HG03060 (cell line): ENCODE measurements at regions not wholly inside any gene's neighbourhood (a gene's known extent, or its start where the extent isn't known, plus 50 kb on each side); places are given as distances from the start of the nearest gene placed in this dataset.

Experiments used
- ATAC-seq: cut with Tn5 transposase; IDR thresholded peaks from one replicate; pipeline ENCODE4 v1.9.1; 2021; ENCODE audit warnings: low read depth, moderate number of reproducible peaks; ENCODE audit not compliant: unreplicated experiment

DNA sequence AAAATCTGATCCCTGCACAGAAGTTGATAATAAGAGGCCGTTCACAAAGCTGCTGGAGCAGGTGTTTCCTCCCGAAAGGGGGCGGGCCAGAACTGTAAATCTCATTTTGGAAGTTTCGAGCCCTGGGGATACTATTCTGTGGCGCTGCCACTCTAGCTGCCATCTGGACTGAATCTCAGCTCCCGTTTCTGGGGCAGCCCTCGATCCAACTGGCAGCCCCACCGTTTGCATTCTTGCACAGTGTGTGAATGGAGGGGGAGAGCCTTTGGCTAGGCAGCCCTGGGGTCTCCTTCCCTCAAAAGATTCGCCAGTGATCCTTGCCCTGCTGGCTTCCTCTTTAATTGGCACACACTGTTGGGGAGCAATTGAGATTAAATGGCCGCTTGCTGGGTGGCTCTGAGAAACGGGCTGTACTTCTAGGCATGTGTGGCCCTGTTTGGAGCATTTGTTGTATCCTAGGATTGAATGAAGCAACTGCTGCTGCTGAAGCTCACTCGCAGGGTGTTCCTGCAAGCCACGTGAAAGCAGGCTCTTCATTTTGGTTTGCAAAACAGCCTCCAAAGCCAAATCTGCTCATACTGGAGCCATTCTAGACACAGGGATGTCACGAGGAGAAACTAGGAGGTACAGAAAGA, 57.2 kb upstream of the TOPAZ1 start:
- no peak for ATAC-seq

DNA sequence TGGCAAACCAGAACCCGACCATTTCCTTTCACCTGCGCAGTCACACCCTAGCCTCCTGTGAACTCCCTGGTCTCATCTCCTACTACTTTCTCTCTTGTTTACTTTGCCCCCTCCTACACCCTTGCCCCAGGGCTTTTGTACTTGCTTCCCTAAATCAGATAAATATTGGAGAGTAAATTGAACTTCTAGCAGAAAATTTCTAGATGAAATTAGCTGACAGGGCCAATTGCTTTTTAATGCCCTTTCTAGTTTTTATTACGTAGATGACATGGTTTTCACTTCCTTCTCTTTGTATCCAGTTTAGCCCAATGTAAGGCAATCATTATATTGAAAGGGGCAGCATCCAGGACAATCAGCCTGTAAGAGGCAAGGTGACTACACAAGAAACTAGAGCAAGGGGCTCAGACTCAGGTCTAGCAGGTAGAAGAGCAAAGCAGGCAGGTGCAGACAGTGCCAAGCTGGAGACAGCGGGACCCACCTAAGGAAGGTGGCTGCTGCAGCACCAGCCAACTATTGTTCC, 56.2 kb upstream of the TOPAZ1 start:
- no peak for ATAC-seq

DNA sequence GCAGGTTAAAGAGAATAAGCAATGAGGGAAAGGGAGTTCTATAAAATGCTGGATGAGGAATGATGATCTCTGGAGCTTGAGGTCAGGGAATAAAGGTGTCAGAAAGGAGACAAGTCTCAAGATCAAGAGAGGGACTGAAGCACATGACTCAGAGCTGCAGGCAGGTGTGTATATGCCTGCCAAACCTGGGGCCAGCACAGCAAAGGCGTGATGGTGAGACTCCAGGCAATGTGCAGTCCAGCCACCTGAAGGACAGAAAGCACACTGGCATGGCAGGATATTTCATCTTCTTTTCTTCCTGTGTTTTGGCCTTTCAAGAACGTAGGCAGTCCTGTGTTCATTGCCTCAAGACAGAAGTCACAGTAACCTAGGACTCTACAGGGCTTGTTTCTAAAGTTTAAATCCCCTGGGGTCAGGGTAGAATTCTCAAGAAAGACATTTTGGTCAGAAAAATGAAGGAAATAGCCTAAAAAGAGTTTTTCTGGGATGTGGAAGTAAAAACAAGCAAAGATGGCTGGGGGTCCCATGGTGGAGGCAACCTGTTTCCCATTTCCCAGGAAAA, 55.5 kb upstream of the TOPAZ1 start:
- no peak for ATAC-seq

DNA sequence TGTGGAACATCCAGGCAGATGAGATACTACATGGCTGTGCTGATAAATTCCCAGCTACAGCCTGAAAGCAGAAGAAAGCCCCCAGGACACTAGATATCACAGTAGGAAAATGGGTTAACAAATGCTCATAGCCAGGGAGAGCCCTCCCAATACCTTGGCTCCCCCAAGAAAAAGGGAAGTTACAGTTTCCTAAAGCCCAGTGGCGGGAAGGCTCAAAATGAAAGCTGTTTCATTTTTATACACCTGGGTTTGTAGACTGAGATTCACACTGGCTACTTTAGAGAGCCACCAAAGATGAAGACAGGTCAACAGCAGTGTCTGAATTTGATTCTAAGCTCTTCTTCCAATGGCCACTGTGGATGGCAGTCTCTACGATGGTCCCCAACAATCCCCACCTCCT, 55.0 kb upstream of the TOPAZ1 start:
- no peak for ATAC-seq
